HG03039 (cell line): ENCODE measurements at regions not wholly inside any gene's neighbourhood (a gene's known extent, or its start where the extent isn't known, plus 50 kb on each side); places are given as distances from the start of the nearest gene placed in this dataset.
"Not testable (repeated sequence)": the region's sequence is repeated elsewhere in the genome, so short reads cannot be mapped to it uniquely, and the experiment has no call there.

ENCODE experiments used
- ATAC-seq: cut with Tn5 transposase; IDR thresholded peaks from one replicate; pipeline ENCODE4 v1.9.1; 2021; ENCODE audit warnings: mild to moderate bottlenecking, moderate library complexity; ENCODE audit not compliant: unreplicated experiment

- ATAC-seq: no peak
These were observed 89.4 kb upstream of the GRIP1 start for GRCh38 chr12:66768293-66768692.

GRCh38 chr12:66774929-66775328 lies 96.1 kb upstream of the GRIP1 start:
- no peak for ATAC-seq

DNA sequence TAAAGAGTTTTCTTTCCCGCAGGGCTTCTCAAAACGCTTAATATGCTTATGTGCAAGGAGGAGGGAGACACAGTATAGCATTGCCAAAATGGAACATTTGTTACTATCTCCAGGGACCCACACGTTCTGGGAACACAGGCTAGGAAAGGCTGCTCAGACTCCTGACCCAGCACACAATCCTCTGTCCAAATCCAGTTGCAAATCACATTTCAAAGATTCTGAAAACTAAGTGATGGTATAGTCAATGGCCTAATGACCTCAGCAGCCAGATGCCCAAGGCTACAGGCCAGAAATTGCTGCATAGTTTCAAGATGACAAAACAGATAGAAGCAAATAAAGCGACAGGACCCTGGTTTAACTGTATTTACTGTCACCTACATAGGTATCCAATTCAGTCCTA lies 97.0 kb upstream of the GRIP1 start:
- no peak for ATAC-seq

- ATAC-seq: peak; percentile 98
These were observed 98.1 kb upstream of the GRIP1 start for GRCh38 chr12:66776974-66777373.

- ATAC-seq: no peak
These were observed 100.6 kb upstream of the GRIP1 start for GRCh38 chr12:66779466-66779865.

GRCh38 chr12:66786531-66787308 lies 107.8 kb upstream of the GRIP1 start:
- ATAC-seq: no peak

DNA sequence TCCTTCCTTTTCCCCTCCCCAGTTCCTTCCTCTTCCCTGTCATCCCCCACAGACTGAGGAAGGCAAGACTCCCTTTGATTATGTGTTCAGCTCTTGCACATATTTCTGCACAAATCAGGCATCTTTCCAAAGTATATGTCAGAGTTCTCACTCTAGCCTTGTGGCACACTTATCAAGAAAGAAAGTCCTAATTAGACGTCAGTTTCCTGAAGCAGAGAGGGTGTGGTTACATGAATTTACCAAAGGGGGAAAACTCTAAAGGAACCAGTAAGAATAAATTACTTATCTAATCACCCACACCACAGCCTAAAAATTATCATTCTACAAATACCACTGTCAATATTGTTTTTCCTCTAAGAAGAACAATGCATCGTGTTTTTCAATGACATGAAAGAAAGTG lies 120.7 kb upstream of the GRIP1 start:
- no peak for ATAC-seq

- no peak for ATAC-seq
These were observed 121.2 kb upstream of the GRIP1 start for GRCh38 chr12:66800046-66800445.

GRCh38 chr12:66803930-66804329 lies 125.1 kb upstream of the GRIP1 start:
- no peak for ATAC-seq

DNA sequence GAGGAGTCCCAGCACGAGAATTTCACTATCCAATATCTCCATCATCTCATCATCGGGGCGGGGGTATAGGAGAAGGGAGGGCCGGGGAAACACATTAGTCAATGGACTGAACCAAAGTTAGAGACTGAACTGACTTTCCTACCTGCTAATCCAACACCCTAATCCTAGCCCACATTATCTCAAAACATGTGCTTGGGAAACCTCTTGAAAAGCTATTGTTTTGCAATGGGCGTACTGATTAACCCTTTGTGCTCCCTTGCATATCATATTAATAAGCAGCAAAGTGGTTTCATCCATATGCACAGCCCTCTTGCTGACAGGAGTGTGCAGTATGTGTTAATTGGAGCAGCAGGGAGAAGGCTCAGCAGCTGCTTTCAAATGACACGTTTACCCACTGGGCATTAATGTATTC lies 125.7 kb upstream of the GRIP1 start:
- no peak for ATAC-seq

GRCh38 chr12:66808606-66809005 lies 129.7 kb upstream of the GRIP1 start:
- ATAC-seq: no peak

DNA sequence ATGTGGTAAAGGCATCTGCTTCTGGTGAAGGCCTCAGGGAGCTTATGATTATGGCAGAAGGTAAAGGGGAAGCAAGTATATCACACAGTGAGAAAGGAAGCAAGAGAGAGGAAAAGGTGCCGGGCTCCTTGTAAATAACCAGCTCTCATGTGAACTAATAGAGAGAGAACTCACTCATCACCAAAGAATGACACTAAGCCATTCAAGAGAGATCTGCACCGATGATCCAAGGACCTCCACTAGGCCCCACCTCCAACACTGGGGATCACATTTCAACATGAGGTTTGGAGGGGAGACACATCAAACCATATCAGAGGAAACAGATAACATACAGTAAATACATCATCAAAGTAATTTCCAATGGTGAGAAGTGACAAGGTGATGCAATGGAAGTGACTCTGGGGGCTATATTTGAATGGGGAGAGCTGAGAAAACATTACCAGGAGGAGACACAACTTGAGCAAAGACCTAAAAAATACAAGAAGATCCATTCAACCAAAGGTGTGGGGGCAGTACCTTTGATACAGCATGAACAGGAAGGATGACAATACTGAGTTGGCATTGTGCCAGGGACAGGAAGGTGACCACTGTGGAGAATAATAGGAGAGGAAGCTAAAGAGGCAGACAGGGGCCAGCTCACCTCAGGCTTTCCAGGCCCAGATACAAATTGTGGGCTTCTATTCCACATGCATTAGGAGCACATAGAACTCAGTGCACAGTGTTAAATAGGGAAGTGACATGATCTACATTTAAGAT lies 134.4 kb upstream of the GRIP1 start:
- ATAC-seq: no peak

DNA sequence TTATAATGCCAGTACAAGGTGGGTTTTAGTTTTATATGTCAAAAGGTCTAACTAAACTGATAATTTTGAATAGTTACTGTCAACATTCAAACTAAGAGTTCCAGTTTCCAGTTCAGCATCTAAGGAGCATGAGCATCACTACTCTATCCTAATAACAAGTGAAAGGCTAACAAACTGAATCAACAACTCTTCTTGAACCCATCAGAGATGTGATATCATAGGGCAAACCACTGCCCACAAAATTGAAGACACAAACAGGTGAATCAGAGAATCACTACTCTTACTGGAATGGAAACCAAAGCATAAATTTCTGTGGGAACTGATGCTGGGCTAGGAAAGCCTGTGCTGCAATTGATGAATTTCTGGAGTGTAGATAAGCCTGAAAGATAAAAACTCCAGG lies 140.7 kb upstream of the GRIP1 start:
- no peak for ATAC-seq

DNA sequence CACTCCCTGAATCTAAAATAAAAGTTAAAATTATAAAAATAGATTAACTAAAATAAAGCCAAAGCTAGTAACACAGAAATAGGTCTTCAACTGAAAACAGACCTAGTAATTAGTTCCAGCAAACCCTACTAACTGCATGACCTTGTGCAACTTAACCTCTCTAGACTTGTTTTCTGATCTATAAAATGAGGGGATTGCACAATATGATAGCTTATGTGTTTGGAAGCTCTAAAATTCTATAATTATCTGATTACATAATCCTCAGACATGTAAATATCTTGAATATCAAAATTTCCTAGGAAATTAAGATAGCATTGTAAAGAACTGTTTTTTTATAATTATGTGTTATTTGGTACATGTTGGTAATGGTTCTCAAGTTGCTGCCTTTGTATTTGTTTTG lies 144.1 kb upstream of the GRIP1 start:
- no peak for ATAC-seq

GRCh38 chr12:66823857-66824570 lies 145.1 kb upstream of the GRIP1 start:
- ATAC-seq: no peak

DNA sequence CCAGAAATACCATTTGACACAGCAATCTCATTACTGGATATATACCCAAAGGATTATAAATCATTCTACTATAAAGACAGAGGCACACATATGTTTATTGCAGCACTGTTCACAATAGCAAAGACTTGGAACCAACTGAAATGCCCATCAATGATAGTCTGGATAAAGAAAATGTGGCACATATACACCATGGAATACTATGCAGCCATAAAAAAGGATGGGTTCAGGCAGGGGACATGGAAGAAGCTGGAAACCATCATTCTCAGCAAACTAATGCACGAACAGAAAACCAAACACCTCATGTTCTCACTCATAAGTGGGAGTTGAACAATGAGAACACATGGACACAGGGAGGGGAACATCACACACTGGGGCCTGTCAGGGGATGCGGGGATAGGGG lies 147.0 kb upstream of the GRIP1 start:
- not testable (repeated sequence) for ATAC-seq

DNA sequence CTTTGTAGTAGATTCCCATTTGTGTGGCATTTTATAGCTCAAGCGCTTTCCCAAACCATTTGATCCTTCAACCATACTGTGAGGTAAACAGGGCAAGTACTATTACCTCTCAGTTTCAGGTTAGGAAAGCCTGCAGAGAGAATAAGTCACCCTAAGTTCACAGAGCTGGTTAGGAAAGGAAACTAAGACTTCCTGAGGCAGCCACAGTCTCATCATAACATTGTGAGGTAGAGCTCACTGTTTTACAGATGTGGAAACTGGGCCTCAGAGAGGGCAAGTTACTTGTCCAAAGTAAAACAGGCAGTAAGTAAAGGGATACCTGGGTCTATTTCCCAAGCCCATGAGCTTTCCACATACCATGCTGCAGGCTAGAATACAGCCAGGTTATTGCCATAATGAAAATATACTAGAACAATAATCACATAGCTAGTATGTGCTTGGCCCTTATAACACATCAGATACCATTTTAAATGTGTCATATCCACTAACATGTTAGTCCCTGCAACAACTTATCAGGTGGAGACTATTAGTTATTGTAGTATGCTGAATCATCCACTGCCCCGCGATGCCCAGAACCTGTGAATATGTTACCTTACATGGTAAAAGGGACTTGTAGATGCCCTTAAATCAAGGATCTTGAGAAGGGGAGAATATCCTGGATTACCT lies 150.9 kb upstream of the GRIP1 start:
- ATAC-seq: no peak

- ATAC-seq: no peak
These were observed 152.6 kb upstream of the GRIP1 start for GRCh38 chr12:66831495-66831894.

GRCh38 chr12:66832997-66833396 lies 154.1 kb upstream of the GRIP1 start:
- ATAC-seq: no peak

DNA sequence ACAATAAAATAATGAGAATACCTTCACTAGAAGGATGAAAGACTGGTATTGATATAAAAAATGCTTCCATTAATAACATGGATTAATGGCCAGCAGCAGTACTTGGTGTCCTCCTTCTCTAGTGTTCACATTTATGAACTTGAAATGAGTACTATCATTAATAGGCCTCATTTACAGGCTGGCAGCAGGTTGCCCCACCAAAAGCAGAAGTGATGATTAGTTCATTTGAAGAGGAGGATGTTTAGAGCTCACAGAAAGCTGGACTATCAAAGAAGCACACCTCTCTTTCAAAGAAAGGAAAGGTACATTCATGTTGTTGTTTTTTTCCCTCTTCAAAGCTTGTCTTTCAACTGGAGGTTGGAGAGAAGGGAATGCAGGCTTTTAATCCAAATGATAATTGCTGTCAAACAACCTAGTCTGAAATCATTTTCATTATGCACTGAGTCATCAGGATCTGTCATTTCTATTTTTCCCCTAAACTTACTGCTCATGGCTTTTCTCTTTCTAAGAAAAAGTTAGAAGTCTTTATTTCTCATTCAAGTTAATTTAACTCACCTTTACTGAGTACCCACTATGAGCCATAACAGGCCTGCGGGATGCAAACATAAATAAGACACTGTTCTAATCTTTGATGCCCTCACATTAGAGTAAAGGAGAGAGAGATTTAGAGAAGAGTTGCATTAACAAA lies 157.9 kb upstream of the GRIP1 start:
- no peak for ATAC-seq

DNA sequence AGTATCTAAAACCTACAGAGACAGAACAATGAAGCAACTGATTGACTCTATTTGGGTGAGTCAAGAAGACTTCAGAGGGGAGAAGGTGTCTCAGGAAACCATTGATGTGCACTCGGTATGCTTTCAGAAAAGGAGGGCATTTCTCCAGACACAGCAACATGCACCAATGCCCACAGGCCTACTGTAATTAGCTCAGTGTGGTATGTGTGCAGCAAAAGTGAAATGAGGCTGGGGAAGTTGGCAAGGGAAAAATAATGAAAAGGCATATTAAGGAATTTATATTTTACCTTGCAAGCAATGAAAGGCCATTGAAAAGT lies 158.4 kb upstream of the GRIP1 start:
- ATAC-seq: no peak
